Adrenal gland (tissue), 5 donors: ENCODE measurements at regions not wholly inside any gene's neighbourhood (a gene's known extent, or its start where the extent isn't known, plus 50 kb on each side); places are given as distances from the start of the nearest gene placed in this dataset.

Experiments used
- CTCF ChIP-seq, 6 experiments: fragments of 450-650 bp in 4 of 6; fragments of 200-600 bp in 2 of 6; sonication (generic) in 1 of 6; IDR thresholded peaks; 1 replicate in 5 of 6; 2 replicates in 1 of 6; pipeline versions ENCODE4 v1.5.1 to v1.8.0; 2016 to 2021; ENCODE audit warnings: antibody characterized with exemption in 6 of 6, mild to moderate bottlenecking in 2 of 6, moderate library complexity in 1 of 6
- POLR2A ChIP-seq, 2 donors: fragments of 450-650 bp; IDR thresholded peaks; one replicate each; pipeline ENCODE4 v1.6.1; 2017; ENCODE audit warnings: antibody characterized with exemption in 2 of 2, mild to moderate bottlenecking in 2 of 2, moderate library complexity in 1 of 2
- donor health status: DM: no; HTN: no; CAD: no.

- TF ChIP-seq POLR2A (IDR thresholded peaks at IDR 0.05) = no peak
- TF ChIP-seq CTCF (IDR thresholded peaks at IDR 0.05) = no peak
These were observed 159.3 kb upstream of the SERPINE2 start for GRCh38 chr2:224198436-224198835.
